ENCODE measurements at regions not wholly inside any gene's neighbourhood (a gene's known extent, or its start where the extent isn't known, plus 50 kb on each side); places are given as distances from the start of the nearest gene placed in this dataset.

DNA sequence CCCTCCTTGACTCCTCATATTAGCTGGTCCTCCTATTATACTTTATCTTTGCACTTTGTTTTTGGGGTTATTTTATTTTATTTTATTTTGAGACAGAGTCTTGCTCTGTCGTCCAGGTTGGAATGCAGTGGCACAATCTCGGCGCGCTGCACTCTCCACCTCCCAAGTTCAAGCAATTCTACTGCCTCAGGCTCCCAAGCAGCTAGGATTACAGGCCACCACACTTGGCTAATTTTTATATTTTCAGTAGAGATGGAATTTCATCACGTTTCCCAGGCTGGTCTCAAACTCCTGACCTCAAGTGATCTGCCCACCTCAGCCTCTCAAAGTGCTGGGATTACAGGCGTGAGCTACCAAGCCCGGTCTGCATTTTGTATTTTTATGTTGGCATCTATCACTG, 126.7 kb downstream of the FOXB1 start:
- no peak for TF ChIP-seq CTCF (IDR thresholded peaks at IDR 0.05)
- TF ChIP-seq ZFX (IDR thresholded peaks at IDR 0.05; ENCODE audit: borderline replicate concordance) = no peak
